Hematopoietic multipotent progenitor cell treated with erythropoietin and hydrocortisone succinate and interleukin-3 and kit ligand, for 8 days (in vitro differentiated cells): ENCODE measurements at regions not wholly inside any gene's neighbourhood (a gene's known extent, or its start where the extent isn't known, plus 50 kb on each side); places are given as distances from the start of the nearest gene placed in this dataset.
"Not testable (repeated sequence)": the region's sequence is repeated elsewhere in the genome, so short reads cannot be mapped to it uniquely, and the experiment has no call there.

ENCODE experiments used
- DNase-seq: peaks from one replicate; pipeline ENCODE4 v3.0.0-alpha.2; 2015

DNA sequence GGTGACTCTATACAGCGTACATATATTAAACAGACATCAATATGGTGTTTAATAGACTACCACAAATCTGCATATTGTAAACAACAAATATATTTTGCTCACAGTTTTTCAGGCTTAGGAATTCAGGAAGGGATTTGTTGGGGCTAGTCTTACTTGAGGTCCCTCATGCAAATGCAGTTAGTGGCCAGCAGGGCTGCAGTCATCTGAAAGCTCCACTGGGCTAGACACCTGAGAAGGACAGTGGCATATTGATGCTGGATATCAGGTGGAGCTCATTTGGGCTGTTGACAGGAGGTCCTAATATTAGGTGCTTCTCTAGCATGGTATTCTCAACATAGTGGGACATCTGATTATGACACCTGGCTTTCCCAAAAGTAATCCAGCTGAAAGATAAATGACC lies 493.8 kb upstream of the PABPC4L start:
- DNase-seq: no peak

DNA sequence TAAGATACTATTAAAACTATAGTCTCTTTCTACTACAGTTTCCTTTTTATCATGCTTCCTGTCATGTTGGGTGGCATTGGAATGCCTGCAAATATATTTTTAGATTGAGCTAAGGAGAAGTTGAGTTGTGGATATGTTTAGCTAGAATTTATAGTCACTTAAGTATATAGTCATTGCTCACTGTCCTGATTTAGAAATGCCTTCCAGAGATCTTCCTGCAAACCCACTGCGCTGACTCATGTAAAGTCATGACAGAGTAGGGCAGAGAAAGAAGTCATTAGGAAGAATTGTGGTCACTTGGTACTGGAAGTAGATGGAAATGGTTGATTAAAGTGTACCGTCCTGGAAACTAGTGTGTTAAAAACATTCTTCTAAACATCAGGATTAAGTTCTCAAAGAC lies 490.3 kb upstream of the PABPC4L start:
- no peak for DNase-seq

DNA sequence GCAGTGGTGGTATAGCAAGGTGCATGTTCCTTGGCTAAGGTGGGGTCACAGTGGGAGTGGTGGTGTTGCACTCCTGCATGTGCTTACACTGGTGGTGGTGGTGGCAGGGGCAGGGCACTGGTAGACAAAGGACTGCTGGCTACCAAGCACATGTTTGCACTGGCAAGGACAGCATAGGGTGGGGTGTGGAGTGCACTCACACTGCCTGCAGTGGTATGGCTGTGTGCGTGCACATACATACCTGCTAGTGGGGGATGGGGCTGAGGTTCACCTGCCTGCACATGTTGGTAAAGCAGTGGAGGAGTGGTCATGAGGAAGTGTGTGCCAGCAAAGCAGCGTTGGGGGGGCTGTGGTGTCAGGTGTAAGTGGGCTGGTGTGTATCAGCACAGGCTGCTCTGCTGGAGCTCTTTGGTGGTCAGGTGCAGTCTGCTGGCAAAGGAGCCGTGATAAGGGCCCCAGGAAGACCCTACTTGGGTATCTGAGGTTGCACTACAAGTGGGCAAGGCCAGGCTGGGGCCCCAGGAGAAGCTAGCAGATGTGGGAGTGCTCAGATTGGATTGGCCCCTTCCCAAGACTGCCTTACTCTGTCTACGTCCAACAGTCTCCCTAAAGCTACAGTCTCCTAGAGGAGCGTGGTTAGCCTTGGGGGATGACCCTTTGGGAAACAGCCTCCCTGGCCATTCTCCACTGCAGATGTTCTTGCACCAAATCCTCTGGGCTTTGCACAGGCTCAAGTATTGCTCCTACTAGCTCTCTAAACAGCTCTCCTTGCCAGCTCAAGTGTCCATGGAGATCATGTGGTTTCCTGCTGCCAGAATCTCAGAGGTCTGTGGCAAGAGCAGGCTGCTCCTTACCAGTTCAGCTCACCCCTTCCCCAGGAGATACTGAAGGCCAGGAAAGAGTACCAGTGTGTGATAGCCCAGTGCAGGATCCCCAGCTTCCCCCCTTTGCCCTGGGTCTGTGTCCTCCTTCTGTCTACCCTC lies 486.3 kb upstream of the PABPC4L start:
- DNase-seq: no peak

DNA sequence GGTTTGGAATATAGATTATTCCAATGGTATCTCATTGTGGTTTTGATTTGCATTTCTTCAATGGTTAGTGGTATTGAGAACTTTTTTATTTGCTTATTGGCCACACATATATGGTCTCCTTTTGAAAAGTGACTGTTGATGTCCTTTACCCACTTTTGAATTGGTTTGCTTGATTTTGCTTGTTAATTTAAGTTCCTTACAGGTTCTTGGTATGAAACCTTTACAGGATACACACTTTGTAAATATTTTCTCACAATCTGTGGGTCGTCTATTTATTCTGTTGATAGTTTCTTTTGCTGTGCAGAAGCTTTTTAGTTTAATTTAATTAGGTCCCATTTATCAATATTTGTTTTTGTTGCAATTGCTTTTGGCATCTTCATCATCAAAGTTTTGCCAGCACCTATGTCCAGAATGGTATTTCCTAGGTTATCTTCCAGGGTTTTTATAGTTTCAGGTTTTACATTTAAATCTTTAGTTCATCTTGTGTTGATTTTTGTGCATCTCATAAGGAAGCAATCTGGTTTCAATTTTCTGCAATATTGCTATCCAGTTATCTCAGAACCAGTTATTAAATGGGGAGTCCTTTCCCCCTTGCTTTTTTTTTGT lies 475.7 kb upstream of the PABPC4L start:
- no peak for DNase-seq

DNA sequence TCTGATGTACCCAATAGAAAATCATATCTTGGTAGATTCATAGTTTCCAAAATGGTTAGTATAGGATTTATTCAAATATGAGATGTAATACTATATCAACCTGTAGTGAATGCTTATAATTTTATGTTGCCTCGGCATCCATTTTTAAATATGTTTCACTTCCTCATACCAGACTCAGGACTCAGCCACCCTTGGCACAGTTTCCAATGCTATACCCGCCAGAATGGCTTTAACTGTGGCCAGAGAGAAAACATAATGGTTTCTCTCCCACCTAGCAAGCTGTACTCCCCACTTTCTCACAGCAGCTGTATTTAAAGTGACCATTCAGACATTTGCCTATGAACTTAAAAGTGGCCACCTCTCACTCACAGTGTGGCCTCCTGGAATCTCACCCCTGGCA lies 466.6 kb upstream of the PABPC4L start:
- no peak for DNase-seq

DNA sequence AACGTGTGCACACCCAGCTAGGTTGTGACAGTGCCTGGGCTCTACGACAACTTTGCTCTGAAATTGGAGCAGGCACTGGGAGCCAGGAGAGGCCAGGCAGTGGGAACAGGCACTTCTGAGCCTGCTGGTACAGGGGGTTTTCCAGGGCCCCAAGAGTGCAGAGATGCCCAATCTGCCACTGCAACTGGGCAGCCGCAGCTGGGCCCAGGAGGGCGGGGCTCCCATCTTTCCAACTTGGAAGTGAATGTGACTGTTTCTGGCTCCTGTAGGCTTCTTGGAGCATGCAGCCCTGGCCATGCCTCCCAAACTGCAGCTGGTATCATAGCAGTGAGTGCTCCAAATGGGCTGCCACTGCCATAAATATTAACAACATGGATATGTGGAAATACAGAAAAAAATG lies 465.1 kb upstream of the PABPC4L start:
- no peak for DNase-seq

DNA sequence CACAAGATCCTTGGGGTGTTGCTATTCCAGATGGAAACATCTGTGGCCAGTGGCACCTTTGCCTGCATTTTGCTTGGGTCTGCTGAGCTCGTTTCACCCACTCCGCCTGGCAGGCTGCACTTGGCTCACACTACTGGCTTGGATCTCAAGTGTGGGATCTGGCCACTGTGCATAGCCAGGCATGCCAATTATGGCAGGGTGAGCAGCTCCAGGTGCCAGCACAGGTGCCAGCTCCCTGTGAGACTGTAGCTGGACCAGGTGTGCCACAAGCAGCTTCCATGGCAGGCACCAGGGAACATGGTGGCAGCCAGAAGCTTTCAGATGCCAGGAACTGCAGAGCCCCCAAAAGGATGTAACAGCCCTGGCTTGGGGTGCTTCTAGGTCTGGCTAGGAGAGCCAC lies 463.8 kb upstream of the PABPC4L start:
- no peak for DNase-seq

DNA sequence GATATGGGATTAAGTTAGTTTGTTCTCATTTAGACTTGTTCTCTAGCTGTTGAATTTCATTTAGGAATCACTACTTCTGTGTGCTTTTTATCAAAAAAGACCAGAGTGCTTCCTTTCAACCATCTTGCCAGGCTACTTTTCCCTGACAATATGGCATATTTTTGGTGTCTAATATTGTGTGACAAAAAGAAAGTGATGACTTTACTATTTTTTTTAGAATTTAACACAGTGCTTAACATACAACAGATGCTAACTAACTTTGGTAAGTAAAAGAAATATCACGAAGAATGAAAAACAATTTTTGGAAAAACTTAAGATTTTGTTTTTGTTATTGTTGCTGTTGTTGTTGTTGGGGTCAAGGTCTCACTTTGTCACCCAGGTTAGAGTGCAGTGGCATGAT lies 462.2 kb upstream of the PABPC4L start:
- no peak for DNase-seq

DNA sequence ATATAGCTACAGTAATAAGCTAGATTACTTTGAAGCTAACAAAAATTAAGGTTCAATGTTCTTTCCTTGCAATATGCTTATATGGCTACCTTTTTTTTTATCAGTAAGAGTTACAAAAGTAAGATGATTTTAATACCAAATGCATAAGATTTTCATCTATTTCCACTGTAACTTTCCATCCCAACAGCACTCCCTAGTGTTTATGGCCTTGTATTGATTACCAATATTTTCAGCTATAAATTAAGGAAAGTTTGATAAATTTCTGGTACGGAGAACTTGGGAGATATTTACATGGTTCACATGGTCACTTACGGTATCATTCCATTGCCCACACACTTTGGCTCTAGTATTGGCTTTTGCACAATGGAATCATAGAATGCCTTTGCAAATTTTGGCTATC lies 448.9 kb upstream of the PABPC4L start:
- no peak for DNase-seq

DNA sequence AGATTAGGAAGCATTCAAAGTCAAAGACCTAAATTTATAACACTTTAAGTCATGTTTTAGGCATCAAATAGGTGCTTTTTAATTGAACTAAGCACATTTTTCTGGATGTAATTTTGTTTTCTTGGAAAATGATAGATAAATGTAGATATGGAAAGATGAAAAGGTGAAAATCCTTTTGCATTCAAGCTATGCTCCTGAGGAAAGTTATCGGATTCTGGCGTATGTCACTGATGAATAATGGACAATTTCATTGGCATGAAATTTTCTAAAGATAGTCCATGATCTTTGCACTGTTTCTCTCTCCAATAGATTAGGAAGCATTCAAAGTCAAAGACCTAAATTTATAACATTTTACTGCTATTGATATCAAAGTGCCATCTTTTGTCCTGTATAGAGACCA lies 444.2 kb upstream of the PABPC4L start:
- no peak for DNase-seq

DNA sequence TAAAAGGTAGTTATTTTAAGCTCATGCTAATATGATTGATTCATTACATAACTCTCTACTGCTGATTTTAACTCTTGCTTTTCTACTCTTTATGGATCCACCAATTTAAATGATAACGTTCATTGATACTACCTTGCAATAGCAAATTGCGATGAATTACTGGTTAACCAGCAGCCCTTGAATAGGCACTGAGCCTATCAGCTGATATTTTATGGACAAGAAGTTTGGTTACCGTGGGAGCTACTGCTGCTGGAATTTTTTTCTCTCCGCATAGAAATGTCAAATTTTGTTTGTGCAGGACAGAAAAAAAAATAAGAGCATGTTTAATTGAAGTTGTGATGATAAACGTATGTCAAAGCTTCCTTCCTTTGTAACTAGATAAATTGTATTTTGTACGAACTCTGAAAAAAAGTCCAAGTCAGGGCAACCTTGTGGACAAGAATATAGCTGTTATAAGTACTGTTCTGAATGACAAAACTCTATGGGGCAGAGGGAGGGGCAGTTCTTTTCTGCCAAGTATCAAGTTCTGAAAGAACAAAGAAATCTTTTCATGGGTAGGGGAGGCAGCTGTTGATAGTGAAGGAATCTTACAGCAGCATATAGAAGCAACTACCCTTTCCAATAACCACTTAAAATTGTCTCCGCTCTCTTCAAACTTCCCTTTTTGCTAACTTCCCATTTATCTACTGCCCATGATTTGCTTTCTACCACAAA lies 434.9 kb upstream of the PABPC4L start:
- DNase-seq: no peak

DNA sequence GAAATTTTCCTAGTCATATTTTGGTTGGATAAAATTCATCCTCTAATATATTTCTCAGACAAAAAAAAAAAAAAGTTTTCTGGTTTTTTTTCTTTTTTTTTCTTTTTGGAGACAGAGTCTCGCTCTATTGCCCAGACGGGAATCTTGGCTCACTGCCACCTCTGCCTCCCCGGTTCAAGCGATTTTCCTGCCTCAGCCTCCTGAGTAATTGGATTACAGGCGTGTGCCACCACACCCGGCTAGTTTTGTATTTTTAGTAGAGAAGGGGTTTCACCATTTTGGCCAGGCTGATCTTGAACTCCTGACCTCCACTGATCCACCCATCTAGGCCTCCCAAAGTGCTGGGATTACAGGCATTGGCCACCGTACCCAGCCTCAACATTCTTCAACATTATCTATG lies 432.7 kb upstream of the PABPC4L start:
- DNase-seq: no peak

DNA sequence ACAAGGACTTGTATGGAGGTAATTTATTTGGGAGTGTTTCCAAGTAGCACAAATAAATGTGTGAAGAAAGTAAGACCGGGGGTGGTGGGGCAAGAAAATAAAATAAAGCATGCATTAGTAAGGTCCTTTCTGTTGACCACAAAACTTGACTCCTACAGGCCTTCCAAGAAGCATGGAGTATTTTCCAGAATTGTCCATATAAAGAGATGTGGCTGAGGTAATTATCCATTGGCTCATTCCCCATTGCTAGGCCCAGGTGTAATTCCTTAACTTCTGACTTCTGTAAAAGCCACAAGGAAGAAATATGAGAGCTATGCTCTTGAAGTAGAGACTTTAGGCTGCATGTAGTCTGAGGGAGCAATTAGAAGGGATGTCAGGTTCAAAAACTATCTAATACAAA lies 430.5 kb upstream of the PABPC4L start:
- no peak for DNase-seq

DNA sequence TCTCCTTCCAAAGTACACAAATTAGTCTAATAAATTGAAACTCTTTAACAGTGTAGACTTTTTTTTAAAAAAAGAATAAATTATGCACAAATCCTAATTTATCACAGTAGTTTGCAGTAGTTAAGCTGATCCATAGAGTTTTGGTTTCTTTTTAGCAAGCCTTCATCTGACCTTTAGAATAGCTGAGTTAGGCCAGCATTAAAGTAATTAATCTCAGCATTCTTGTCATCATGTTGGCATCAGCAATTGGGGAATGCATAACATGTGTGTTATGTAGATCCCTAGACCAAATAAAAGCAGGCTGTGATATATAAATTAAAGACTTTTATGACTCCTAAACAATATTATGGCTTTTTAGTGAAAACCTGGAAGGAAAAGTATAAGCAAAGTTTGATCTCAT lies 426.5 kb upstream of the PABPC4L start:
- DNase-seq: no peak

DNA sequence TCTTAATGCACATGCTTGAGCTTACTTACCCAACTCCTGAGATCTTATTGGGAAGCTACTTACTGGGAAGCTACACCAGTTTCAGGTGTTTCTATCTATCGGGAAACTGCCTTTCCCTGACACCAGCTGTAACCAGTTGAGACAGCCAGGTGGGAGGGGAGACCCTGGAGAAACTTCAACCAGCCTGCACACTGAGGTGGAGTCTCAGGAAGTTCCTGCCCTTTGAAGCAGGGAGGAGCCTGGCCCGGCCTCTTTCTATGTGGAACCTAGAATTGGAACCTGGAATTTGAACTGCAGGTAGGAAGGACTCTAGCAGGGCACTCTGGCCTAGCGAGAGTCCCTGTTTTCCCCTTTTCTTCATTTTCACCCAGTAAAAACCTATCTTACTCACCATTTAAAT lies 425.8 kb upstream of the PABPC4L start:
- DNase-seq: no peak

DNA sequence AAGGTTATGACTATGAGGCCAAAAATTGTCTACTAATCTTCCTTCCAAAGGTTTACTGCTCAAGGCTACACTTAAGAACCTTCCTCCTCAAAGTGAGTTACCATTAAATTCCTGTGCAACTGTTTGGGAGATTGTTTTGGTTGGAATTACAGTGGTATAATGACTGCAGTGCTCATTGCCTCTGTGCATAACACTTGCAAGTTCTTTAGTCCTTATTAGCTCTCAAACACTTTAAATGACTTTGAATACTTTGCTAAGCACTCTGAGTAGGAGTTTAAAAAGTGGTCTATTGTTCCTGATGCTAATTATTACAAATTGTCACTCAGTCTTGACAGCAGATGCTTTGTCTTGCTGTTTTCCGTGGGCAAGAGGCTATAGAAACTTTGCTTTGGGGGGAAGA lies 422.8 kb upstream of the PABPC4L start:
- DNase-seq: no peak

DNA sequence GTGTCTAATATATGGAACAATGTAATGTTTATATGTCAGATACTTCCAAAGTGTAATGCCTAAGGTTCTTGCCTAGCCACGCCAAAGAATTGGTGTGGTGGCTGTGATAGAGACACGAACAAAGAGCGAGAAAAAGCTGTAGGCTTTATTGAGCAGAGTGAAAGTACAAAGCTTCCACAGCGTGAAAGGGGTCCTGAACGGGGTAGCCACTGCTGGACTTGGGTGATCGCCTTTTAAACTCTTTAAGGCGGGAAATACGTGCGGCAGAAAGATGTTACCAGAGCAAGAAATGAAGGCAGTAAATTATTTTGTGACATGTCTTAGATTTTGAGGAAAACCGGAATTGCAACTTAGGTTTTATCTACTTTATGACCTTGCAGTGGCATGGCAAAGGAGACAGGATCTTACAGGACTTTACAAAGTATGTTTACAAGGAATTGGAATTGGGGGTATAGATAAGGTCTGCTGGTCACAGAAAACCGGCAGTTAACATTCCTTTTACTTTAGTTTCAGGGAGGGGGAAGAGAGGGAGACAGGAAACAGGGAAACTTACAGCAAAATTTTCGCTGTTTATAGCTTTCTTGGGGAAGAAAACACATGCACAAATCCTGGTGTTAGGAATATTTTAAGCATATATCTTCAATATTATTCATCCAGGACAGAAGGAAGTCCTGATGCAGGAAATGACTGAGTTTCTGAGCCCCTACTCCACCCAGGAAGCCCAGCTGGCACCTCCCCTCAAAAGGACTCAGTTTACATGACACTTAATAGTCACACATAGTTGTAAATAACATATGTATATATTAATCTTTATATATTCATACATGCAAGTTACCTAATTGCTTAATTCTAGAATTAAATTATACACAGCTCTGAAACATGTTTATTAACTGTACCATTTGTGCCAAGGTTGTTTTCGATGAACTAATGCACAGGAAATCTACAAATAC lies 421.3 kb upstream of the PABPC4L start:
- DNase-seq: not testable (repeated sequence)

DNA sequence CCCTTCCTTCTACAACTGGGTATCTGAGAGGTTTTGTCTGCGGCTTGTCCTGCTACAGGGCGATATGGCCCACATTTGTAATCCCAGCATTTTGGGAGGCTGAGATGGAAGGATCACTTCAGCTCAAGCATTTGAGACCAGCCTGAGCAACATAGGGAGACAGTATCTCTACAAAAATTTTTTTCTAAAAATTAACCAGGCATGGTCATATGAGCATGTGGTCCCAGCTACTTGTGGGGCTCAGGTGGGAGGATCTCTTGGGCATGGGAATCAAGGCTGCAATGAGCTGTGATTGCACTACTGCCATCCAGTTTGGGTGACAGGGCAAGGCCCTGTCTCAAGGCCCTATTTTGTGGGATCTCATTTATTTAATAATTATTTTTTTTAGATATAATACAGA lies 420.6 kb upstream of the PABPC4L start:
- DNase-seq: no peak

DNA sequence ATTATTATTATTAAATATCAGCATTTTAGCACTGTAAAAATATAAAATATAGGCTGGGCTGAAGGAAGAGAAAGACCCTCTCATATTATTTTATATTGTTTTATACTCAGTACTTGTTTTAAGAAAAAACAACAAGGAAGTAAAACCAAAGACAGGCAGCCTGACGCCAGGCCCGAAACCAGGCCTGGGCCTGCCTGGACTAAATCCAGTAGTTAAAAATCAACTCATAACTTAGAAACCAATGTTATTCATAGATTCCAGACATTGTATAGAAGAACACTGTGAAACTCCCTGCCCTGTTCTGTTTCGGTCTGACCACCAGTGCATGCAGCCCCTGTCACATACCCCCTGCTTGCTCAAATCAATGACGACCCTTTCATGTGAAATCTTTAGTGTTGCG lies 420.1 kb upstream of the PABPC4L start:
- not testable (repeated sequence) for DNase-seq

DNA sequence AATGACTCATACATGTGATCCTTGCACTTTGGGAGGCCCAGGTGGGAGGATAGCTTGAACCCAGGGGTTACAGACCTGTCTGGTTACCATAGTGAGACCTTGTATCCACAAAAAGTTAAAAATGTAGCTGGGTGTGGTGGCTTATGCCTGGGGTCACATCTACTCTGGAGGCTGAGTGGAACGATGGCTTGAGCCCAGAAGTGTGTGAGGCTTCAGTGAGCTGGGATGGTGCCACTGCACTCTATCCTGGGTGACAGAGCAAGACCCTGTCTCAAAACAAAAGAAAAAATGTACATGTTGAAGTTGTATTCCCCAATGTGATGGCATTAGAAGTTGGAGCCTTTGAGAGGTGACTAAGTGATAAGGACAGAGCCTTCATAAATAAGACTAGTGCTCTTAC lies 409.4 kb upstream of the PABPC4L start:
- no peak for DNase-seq

DNA sequence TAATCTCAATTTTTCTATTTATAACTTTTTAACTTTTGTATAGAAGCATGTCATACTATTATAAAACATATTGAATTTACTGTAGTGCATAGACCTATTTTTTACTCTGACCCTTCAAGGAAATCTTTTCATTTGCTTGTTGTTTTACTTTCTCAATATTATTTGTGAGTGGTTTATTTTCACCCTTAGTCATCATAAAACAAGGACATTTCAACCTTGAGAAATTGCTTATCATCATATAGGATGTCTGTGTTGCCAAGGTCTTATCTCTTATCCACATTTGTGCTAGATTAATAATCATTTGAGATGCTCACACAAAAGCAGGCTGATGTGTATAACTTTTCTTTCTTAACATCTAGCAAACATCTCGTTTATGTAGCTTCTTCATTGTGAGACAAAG lies 408.6 kb upstream of the PABPC4L start:
- DNase-seq: no peak

DNA sequence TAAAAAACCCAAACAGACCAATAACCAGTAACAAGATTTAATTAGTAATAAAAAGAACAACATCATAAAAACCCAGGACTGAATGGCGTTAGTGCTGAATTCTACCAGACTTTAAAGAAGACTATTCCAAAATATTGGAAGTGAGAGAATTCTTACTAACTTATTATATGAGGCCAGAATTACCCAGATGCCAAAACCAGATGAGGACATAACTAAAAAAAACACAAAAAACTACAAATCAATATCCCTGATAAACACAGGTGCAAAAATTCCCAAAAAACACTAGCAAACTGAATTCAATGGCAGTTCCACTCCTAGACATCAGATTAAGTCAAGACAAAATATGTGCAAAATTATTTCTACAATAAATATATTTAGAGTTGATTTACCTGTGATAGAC lies 400.1 kb upstream of the PABPC4L start:
- DNase-seq: no peak

DNA sequence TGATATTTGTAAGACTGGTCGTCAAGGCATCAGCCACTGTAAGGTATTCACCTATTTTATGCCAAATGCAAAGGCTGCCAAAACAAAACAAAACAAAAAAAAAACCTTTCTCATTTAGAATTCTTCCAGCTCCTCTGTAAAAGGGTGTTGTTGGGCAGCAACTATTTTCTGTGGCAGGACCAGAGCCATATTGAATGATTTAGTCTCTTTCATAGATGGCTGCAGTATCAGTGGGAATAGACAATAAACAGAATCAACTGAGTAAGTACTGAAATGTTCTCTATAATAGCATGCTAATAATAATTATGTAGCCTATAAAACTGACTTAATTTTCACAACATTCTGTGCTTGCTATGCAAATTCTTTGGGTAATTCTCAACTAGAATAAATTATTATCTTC lies 389.7 kb upstream of the PABPC4L start:
- DNase-seq: no peak
